HG02981 (cell line): ENCODE measurements at regions not wholly inside any gene's neighbourhood (a gene's known extent, or its start where the extent isn't known, plus 50 kb on each side); places are given as distances from the start of the nearest gene placed in this dataset.
"Not testable (repeated sequence)": the region's sequence is repeated elsewhere in the genome, so short reads cannot be mapped to it uniquely, and the experiment has no call there.

Experiments
- ATAC-seq: cut with Tn5 transposase; IDR thresholded peaks from one replicate; pipeline ENCODE4 v1.9.1; 2021; ENCODE audit warnings: mild to moderate bottlenecking, moderate library complexity; ENCODE audit not compliant: unreplicated experiment

DNA sequence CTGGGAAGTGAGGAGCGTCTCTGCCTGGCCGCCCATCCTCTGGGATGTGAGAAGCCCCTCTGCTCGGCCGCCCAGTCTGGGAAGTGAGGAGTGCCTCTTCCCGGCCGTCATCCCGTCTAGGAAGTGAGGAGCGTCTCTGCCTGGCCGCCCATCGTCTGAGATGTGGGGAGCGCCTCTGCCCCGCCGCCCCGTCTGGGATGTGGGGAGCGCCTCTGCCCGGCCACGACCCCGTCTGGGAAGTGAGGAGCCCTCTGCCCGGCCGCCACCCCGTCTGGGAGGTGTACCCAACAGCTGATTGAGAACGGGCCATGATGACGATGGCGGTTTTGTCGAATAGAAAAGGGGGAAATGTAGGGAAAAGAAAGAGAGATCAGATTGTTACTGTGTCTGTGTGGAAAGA is 173.9 kb upstream of the PRSS1 start:
- ATAC-seq = not testable (repeated sequence)

- ATAC-seq = no peak
These were observed 177.7 kb upstream of the PRSS1 start for GRCh38 chr7:142571581-142571980.

DNA sequence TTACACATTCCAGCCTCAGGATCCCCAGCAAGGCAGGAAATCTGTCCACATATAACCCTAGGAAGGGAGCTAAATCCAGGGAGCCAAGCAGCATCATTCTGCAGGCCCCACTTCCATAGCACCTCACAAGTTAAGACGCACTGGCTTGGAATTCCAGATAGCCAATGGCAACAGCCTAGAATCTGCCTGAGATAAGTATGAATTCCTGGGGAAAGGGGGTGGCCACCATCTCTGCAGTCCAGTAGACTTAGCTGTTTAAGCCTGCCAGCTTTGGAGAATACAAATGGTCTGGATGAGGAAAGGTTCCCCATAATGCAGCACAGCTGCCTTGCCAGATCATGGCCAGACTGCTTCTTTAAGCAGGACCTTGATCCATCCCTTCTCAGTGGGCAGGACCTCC is 179.4 kb upstream of the PRSS1 start:
- ATAC-seq = no peak

DNA sequence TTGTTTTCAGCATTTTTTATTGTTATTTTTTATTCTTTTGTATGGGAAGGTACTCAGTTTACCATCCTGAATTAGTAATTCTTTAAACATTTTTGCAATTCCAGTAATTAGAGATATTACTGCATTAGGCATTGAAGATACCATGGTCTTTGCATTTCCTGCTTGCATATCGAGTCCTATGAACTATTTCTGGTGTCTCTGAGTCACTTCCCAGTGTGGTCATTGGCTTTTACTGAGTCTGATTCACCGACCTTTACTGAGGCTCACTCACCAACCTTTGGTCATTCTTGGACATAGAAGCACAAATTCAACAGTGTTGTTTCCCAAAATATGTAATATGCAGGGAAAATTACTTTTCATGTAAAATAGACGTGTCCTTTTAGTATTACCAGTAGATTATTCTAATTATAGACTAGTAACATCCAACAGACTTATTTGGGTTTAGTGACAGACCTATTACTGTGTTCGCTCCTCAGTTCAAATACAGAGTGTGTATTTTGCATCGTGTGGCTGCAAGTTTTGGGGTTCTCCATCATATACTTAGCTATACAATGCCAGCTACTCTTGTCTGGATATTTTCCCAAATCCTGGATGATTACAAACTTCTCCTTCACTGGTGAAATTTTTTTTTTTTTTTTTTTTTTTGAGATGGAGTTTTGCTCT is 180.7 kb upstream of the PRSS1 start:
- ATAC-seq = no peak

- ATAC-seq = no peak
These were observed 181.8 kb upstream of the PRSS1 start for GRCh38 chr7:142567201-142568075.

DNA sequence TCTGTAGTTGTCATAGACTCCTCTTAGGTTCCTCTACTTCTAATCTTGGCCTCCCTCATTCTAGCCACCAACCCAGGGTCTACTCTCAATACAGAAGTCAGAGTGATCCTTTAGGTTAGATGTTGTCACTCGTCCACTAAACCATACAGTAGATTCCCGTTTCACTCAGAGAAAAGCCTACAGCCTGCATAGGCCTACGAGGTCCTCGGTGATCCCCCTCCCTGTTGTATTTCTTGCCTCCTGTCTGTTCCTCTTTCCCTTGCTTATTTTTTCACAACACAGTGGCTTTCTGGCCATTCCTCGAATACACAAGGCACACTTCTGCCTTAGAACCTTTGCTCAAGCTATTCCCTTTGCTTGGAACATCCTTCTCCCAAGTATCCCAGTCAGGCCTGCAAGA is 183.0 kb upstream of the PRSS1 start:
- ATAC-seq = no peak

GRCh38 chr7:142564125-142564524 is 185.1 kb upstream of the PRSS1 start:
- not testable (repeated sequence) for ATAC-seq

DNA sequence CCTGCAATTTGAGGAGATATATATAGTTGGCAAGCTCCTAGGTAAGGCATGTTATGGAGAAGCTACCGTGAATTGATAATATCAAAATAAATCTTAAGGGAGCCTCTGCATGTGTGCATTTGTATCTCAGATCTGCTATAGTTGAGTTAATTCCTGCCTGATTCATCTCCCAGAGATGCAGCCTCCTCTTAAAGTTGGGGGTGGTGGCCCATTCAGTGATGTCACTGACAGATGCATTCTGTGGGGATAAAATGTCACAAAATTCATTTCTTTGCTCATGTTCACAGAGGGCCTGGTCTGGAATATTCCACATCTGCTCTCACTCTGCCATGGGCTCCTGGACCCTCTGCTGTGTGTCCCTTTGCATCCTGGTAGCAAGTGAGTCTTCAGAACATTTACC is 185.8 kb upstream of the PRSS1 start:
- ATAC-seq = no peak

DNA sequence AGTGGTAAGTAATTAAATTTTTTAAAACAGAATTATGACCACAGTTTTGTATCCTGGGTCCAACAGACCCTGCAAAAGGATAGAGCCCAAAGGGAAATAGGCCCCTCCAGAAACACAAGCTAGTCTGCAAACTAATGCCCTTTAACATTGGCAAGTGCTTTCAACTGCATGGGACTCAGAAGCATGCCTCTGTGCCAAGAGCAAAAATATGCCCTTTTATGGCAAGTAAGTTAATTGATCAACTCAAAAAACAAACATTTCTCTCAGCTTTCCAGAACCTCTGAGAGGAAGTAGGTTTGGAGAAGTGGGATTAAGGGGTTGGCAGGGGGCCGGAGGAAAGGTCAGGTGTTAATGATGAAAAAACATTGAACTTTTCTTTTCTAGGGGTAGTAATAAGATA is 186.6 kb upstream of the PRSS1 start:
- ATAC-seq = no peak

DNA sequence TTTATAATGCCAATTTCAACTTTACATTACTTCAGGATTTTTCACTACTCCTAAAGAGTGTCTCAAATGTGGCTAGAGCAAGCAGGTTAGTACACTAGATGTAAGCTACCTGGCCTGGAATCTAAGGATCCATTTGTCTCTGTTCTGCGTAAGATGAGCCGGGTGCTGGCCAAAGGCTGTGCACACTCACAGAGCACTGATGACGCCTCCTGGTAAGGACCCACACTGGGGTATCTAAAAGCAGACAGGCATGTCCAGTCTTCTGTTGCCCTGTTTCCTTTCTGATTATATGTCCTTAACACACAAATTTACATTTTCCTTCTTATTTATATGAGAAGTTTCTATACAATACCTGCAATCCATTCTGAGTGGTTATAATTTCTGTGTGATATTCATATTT is 187.9 kb upstream of the PRSS1 start:
- not testable (repeated sequence) for ATAC-seq

DNA sequence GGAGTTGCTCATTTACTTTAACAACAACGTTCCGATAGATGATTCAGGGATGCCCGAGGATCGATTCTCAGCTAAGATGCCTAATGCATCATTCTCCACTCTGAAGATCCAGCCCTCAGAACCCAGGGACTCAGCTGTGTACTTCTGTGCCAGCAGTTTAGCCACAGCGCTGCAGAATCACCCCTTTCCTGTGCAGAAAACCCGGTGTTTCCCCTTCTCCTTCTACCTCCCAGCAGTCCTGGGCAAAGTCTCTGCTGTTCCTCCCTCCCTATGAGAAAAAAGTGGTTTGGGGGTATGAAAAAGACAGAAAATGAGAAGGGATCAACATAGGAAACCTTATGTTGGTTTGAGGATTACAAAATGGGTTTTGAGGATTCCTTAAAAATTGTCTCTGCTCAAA is 188.5 kb upstream of the PRSS1 start:
- not testable (repeated sequence) for ATAC-seq

- ATAC-seq = no peak
These were observed 189.1 kb upstream of the PRSS1 start for GRCh38 chr7:142560166-142560565.

DNA sequence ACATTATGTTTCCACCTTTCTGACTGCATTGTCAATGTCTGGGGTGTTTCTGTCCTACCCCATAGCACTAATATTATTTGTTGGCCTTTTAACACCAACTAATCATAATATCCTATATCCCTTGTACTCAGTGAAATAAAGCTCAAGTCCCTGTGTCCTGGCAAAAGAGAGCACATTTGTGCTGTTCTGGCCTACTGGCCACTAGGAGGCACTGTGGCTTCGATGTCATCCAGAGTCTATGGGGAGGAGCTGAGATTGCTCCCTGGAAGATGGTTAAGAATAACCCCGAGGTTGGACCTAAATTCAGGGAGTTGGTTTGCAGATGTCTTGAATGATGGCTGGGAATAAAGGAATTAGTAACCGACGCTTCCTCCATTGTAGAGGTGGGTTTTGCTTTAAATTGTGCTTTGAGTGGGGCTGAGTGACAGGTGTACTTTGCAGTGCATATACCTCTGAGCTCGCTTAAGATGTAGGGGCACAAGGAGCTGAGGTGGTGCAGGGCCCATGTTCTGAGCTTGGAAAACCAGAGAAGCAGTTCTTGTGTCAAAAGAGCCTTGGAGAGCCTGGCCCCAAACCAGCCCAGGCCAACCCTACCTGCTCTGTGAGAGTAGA is 191.2 kb upstream of the PRSS1 start:
- ATAC-seq = peak; percentile 86

- no peak for ATAC-seq
These were observed 192.5 kb upstream of the PRSS1 start for GRCh38 chr7:142556740-142557139.

GRCh38 chr7:142554560-142555532 is 194.4 kb upstream of the PRSS1 start:
- no peak for ATAC-seq

DNA sequence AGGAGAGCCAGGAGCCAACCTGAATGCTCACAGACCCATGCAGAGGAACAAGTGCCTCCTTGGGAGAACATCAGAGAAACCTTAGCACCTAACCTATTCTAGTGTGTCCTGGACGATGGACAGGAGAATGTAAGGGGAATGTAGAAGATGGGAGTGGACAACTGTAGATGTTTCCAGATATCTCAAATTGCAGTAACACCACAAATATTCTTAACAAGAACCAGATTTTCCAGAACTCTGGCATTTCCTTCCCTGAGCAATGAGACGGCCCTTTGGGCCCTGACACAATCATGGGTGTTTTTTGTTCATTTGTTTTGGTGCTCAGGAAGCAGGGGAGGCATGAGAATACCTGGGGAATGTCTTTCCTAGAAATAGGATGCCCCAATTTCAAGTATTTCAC is 196.1 kb upstream of the PRSS1 start:
- no peak for ATAC-seq

GRCh38 chr7:142548978-142549377 is 200.3 kb upstream of the PRSS1 start:
- no peak for ATAC-seq

- no peak for ATAC-seq
These were observed 202.8 kb upstream of the PRSS1 start for GRCh38 chr7:142546452-142546851.

GRCh38 chr7:142542942-142543341 is 206.3 kb upstream of the PRSS1 start:
- no peak for ATAC-seq

GRCh38 chr7:142542105-142542504 is 207.2 kb upstream of the PRSS1 start:
- ATAC-seq = no peak

GRCh38 chr7:142540371-142540770 is 208.9 kb upstream of the PRSS1 start:
- ATAC-seq = no peak
